Keratinocyte (primary cell): ENCODE measurements at regions not wholly inside any gene's neighbourhood (a gene's known extent, or its start where the extent isn't known, plus 50 kb on each side); places are given as distances from the start of the nearest gene placed in this dataset.

Experiments used
- DNase-seq: peaks from one replicate; pipeline ENCODE4 v3.0.0-alpha.2; 2011; ENCODE audit warnings: low read depth, missing footprints, low spot score
- FAIRE-seq: peaks from 2 replicates; lab custom pipeline; 2011; peaks lifted over from hg19 to GRCh38; lab: Jason Lieb, UNC
- H2AFZ ChIP-seq: 2 replicates; pipeline ENCODE4 v1.6.0; 2012; ENCODE audit warnings: low read length, control low read depth, inconsistent platforms; ENCODE audit not compliant: control insufficient read depth
- H3K27ac ChIP-seq: 2 replicates; pipeline ENCODE4 v1.5.1; 2011; ENCODE audit warnings: low read length; ENCODE audit not compliant: control insufficient read depth, insufficient read depth
- H3K27me3 ChIP-seq: 3 replicates; pipeline ENCODE4 v1.6.0; 2011; ENCODE audit warnings: low read length; ENCODE audit not compliant: control insufficient read depth, insufficient read depth; ENCODE audit errors: extremely low read depth
- H3K36me3 ChIP-seq, 2 experiments: 2 replicates in 1 of 2; 3 replicates in 1 of 2; pipeline ENCODE4 v1.5.1; 2011; ENCODE audit warnings: low read length in 2 of 2, mild to moderate bottlenecking in 1 of 2; ENCODE audit not compliant: control insufficient read depth in 2 of 2, insufficient read depth in 2 of 2; ENCODE audit errors: extremely low read depth in 1 of 2
- H3K4me1 ChIP-seq: 3 replicates; pipeline ENCODE4 v1.5.1; 2011; ENCODE audit warnings: low read length; ENCODE audit not compliant: control insufficient read depth, insufficient read depth; ENCODE audit errors: extremely low read depth
- H3K4me2 ChIP-seq: 3 replicates; pipeline ENCODE4 v1.6.0; 2011; ENCODE audit warnings: low read depth, low read length; ENCODE audit not compliant: control insufficient read depth, insufficient read depth; ENCODE audit errors: extremely low read depth
- H3K4me3 ChIP-seq, 3 experiments: fragments of 200-600 bp in 1 of 3; sonication (generic) in 1 of 3; 2 replicates in 2 of 3; 3 replicates in 1 of 3; pipeline ENCODE4 v1.5.1; 2011 to 2016; ENCODE audit warnings: low read length in 3 of 3, mild to moderate bottlenecking in 3 of 3, control low read depth in 2 of 3, inconsistent platforms in 1 of 3, low read depth in 1 of 3, mixed read lengths in 1 of 3, mixed run types in 1 of 3, moderate library complexity in 1 of 3; ENCODE audit not compliant: control insufficient read depth in 2 of 3, insufficient read depth in 2 of 3; ENCODE audit errors: extremely low read depth in 1 of 3
- H3K79me2 ChIP-seq: 2 replicates; pipeline ENCODE4 v1.6.0; 2012; ENCODE audit warnings: low read length; ENCODE audit not compliant: control insufficient read depth, insufficient read depth
- H3K9ac ChIP-seq: 3 replicates; pipeline ENCODE4 v1.6.0; 2011; ENCODE audit warnings: low read length; ENCODE audit not compliant: control insufficient read depth, insufficient read depth; ENCODE audit errors: extremely low read depth
- H3K9me1 ChIP-seq: 3 replicates; pipeline ENCODE4 v1.6.0; 2011; ENCODE audit warnings: low read length; ENCODE audit not compliant: control insufficient read depth, insufficient read depth; ENCODE audit errors: extremely low read depth
- H3K9me3 ChIP-seq: 2 replicates; pipeline ENCODE4 v1.5.1; 2012; ENCODE audit warnings: low read depth, low read length; ENCODE audit not compliant: control insufficient read depth
- H4K20me1 ChIP-seq: 3 replicates; pipeline ENCODE4 v1.6.0; 2011; ENCODE audit warnings: low read length; ENCODE audit not compliant: control insufficient read depth, insufficient read depth; ENCODE audit errors: extremely low read depth
- CTCF ChIP-seq, 3 experiments: IDR thresholded peaks in 1 of 3; conservative IDR thresholded peaks in 1 of 3; optimal IDR thresholded peaks in 1 of 3; 2 replicates in 2 of 3; 3 replicates in 1 of 3; pipeline versions ENCODE3 to v1.5.1; 2011; ENCODE audit warnings: low read length in 3 of 3, mild to moderate bottlenecking in 3 of 3, moderate library complexity in 2 of 3, control low read depth in 1 of 3, inconsistent platforms in 1 of 3; ENCODE audit not compliant: insufficient read depth in 2 of 3; ENCODE audit errors: extremely low read depth in 1 of 3
- EZH2 ChIP-seq: IDR thresholded peaks from one replicate; pipeline ENCODE4 v1.6.1; 2012; ENCODE audit warnings: inconsistent platforms, mild to moderate bottlenecking, low read length, moderate library complexity
- dilution Hi-C: fragments of 300-500 bp; cut with MboI; formaldehyde crosslinking; loops from one replicate; pipeline ENCODE4 v1.7.0; 2020; ENCODE audit warnings: low sequenced_read_pairs; ENCODE audit not compliant: extremely low pct_ligation_motif_present

- TF ChIP-seq CTCF (optimal IDR thresholded peaks at IDR 0.05 in 1 of 3, IDR thresholded peaks at IDR 0.05 in 1 of 3, conservative IDR thresholded peaks at IDR 0.05 in 1 of 3; ENCODE audit: extremely low read depth in 1 of 3, insufficient read depth in 2 of 3, low read length in 3 of 3): no peak
- no peak for TF ChIP-seq EZH2
- FAIRE-seq (no peak), DNase-seq (no peak)
- Histone ChIP-seq H3K79me2 (no peaks in the 10 kb centered on the region), H2AFZ (no peak overlapping the region), H3K27ac (no peak overlapping the region), H3K27me3 (no peaks in the 10 kb centered on the region), H3K36me3 (no peaks in the 10 kb centered on the region), H3K9me3 (no peaks in the 10 kb centered on the region), H3K4me1 (peaks cover 6% of the 10 kb centered on the region), H3K9me1 (no peaks in the 10 kb centered on the region), H3K4me3 (no peak overlapping the region), H4K20me1 (no peaks in the 10 kb centered on the region), H3K9ac (no peak overlapping the region), H3K4me2 (no peak overlapping the region)
- dilution Hi-C loops: no loop called here
Measured at GRCh38 chr4:158035662-158036195, 137.1 kb downstream of the GASK1B start.

- H3K79me2 ChIP-seq: no peaks in the 10 kb centered on the region
- no peak overlapping the region for H3K4me2 ChIP-seq
- no peak overlapping the region for H2AFZ ChIP-seq
- H3K36me3 ChIP-seq: no peaks in the 10 kb centered on the region
- H3K4me1 ChIP-seq: peaks cover 6% of the 10 kb centered on the region
- H3K9me3 ChIP-seq: no peaks in the 10 kb centered on the region
- H3K9me1 ChIP-seq: no peaks in the 10 kb centered on the region
- no peak overlapping the region for H3K4me3 ChIP-seq
- peak; percentile 43 for FAIRE-seq
- no peaks in the 10 kb centered on the region for H3K27me3 ChIP-seq
- no peak overlapping the region for H3K9ac ChIP-seq
- no peak overlapping the region for H3K27ac ChIP-seq
- DNase-seq: no peak
- H4K20me1 ChIP-seq: no peaks in the 10 kb centered on the region
- dilution Hi-C loops: no loop called here
- TF ChIP-seq EZH2 (no peak), CTCF (optimal IDR thresholded peaks at IDR 0.05 in 1 of 3, IDR thresholded peaks at IDR 0.05 in 1 of 3, conservative IDR thresholded peaks at IDR 0.05 in 1 of 3; ENCODE audit: extremely low read depth in 1 of 3, insufficient read depth in 2 of 3, low read length in 3 of 3) (no peak)
Measured at GRCh38 chr4:158033416-158034120, 139.3 kb downstream of the GASK1B start.
